ENCODE measurements at regions not wholly inside any gene's neighbourhood (a gene's known extent, or its start where the extent isn't known, plus 50 kb on each side); places are given as distances from the start of the nearest gene placed in this dataset.

- Histone ChIP-seq H3K27me3 (ENCODE audit: insufficient read depth, low read length) (peaks cover 54% of the 10 kb centered on the region), H2AFZ (ENCODE audit: low read length) (no peak overlapping the region)
- DNase-seq (ENCODE audit: insufficient read length, low spot score, missing footprints), result no peak
Measured at GRCh38 chr2:64323197-64323596, 130.8 kb upstream of the LGALSL start.

GRCh38 chr2:64324746-64325410 is 129.1 kb upstream of the LGALSL start:
- no peak overlapping the region for H2AFZ ChIP-seq (ENCODE audit: low read length)
- H3K4me2 ChIP-seq (ENCODE audit: insufficient read depth, low read length), result no peak overlapping the region
- no peaks in the 10 kb centered on the region for H4K20me1 ChIP-seq (ENCODE audit: insufficient read depth, low read length)
- DNase-seq (ENCODE audit: insufficient read length, low spot score, missing footprints), result no peak
- no peaks in the 10 kb centered on the region for H3K79me2 ChIP-seq (ENCODE audit: insufficient read depth, low read length)
- no peak overlapping the region for H3K4me3 ChIP-seq (ENCODE audit: insufficient read depth, low read length)
- peaks cover 7% of the 10 kb centered on the region for H3K4me1 ChIP-seq (ENCODE audit: insufficient read depth, low read length)
- no peak overlapping the region for H3K27ac ChIP-seq (ENCODE audit: low read depth, low read length)
- H3K9me3 ChIP-seq (ENCODE audit: low read depth, low read length), result no peaks in the 10 kb centered on the region
- peaks cover 40% of the 10 kb centered on the region for H3K27me3 ChIP-seq (ENCODE audit: insufficient read depth, low read length)
- no peaks in the 10 kb centered on the region for H3K36me3 ChIP-seq (ENCODE audit: insufficient read depth, low read length)
- TF ChIP-seq CTCF (IDR thresholded peaks at IDR 0.05; ENCODE audit: extremely low read depth, low read depth, low read length), result no peak

More at GRCh38 chr2:64323197-64323596, 130.8 kb upstream of the LGALSL start:
- peaks cover 3% of the 10 kb centered on the region for H3K4me1 ChIP-seq (ENCODE audit: insufficient read depth, low read length)
- H4K20me1 ChIP-seq (ENCODE audit: insufficient read depth, low read length), result no peaks in the 10 kb centered on the region
- no peak overlapping the region for H3K4me2 ChIP-seq (ENCODE audit: insufficient read depth, low read length)
- no peak overlapping the region for H3K4me3 ChIP-seq (ENCODE audit: insufficient read depth, low read length)
- H3K79me2 ChIP-seq (ENCODE audit: insufficient read depth, low read length), result no peaks in the 10 kb centered on the region
- no peaks in the 10 kb centered on the region for H3K9me3 ChIP-seq (ENCODE audit: low read depth, low read length)
- no peak for TF ChIP-seq CTCF (IDR thresholded peaks at IDR 0.05; ENCODE audit: extremely low read depth, low read depth, low read length)
- H3K36me3 ChIP-seq (ENCODE audit: insufficient read depth, low read length), result no peaks in the 10 kb centered on the region
- no peak overlapping the region for H3K27ac ChIP-seq (ENCODE audit: low read depth, low read length)

GRCh38 chr2:64325477-64325851 is 128.5 kb upstream of the LGALSL start:
- Histone ChIP-seq H3K79me2 (ENCODE audit: insufficient read depth, low read length) (no peaks in the 10 kb centered on the region), H3K9me3 (ENCODE audit: low read depth, low read length) (no peaks in the 10 kb centered on the region), H3K4me1 (ENCODE audit: insufficient read depth, low read length) (peaks cover 12% of the 10 kb centered on the region), H2AFZ (ENCODE audit: low read length) (no peak overlapping the region), H3K4me3 (ENCODE audit: insufficient read depth, low read length) (no peak overlapping the region), H4K20me1 (ENCODE audit: insufficient read depth, low read length) (no peaks in the 10 kb centered on the region), H3K4me2 (ENCODE audit: insufficient read depth, low read length) (no peak overlapping the region), H3K27me3 (ENCODE audit: insufficient read depth, low read length) (peaks cover 34% of the 10 kb centered on the region), H3K36me3 (ENCODE audit: insufficient read depth, low read length) (no peaks in the 10 kb centered on the region), H3K27ac (ENCODE audit: low read depth, low read length) (no peak overlapping the region)
- DNase-seq (ENCODE audit: insufficient read length, low spot score, missing footprints), result no peak
- TF ChIP-seq CTCF (IDR thresholded peaks at IDR 0.05; ENCODE audit: extremely low read depth, low read depth, low read length), result no peak

- Histone ChIP-seq H3K4me2 (ENCODE audit: insufficient read depth, low read length) (no peak overlapping the region), H4K20me1 (ENCODE audit: insufficient read depth, low read length) (no peaks in the 10 kb centered on the region), H3K36me3 (ENCODE audit: insufficient read depth, low read length) (no peaks in the 10 kb centered on the region), H3K4me1 (ENCODE audit: insufficient read depth, low read length) (peaks cover 13% of the 10 kb centered on the region), H3K9me3 (ENCODE audit: low read depth, low read length) (no peaks in the 10 kb centered on the region), H2AFZ (ENCODE audit: low read length) (no peak overlapping the region), H3K4me3 (ENCODE audit: insufficient read depth, low read length) (no peak overlapping the region), H3K27me3 (ENCODE audit: insufficient read depth, low read length) (peaks cover 30% of the 10 kb centered on the region), H3K27ac (ENCODE audit: low read depth, low read length) (no peak overlapping the region), H3K79me2 (ENCODE audit: insufficient read depth, low read length) (no peaks in the 10 kb centered on the region)
- DNase-seq (ENCODE audit: insufficient read length, low spot score, missing footprints), result no peak
- TF ChIP-seq CTCF (IDR thresholded peaks at IDR 0.05; ENCODE audit: extremely low read depth, low read depth, low read length), result no peak
Measured at GRCh38 chr2:64325852-64326577, 127.9 kb upstream of the LGALSL start.

All from osteoblast (primary cell).